GM12873 (cell line): ENCODE measurements at regions not wholly inside any gene's neighbourhood (a gene's known extent, or its start where the extent isn't known, plus 50 kb on each side); places are given as distances from the start of the nearest gene placed in this dataset.

Experiments used
- CTCF ChIP-seq: IDR thresholded peaks from 2 replicates; pipeline ENCODE4 v1.5.1; 2012; ENCODE audit warnings: low read depth, mild to moderate bottlenecking, moderate library complexity, low read length, control low read depth; ENCODE audit not compliant: insufficient read depth; ENCODE audit errors: missing control alignments

GRCh38 chr3:115224687-115225086 lies 77.6 kb upstream of the ZBTB20 start:
- TF ChIP-seq CTCF = no peak

GRCh38 chr3:115226844-115227445 lies 79.9 kb upstream of the ZBTB20 start:
- no peak for TF ChIP-seq CTCF

GRCh38 chr3:115227461-115227860 lies 80.4 kb upstream of the ZBTB20 start:
- no peak for TF ChIP-seq CTCF

GRCh38 chr3:115228266-115228665 lies 81.2 kb upstream of the ZBTB20 start:
- TF ChIP-seq CTCF = no peak

GRCh38 chr3:115232167-115232566 lies 85.1 kb upstream of the ZBTB20 start:
- no peak for TF ChIP-seq CTCF

GRCh38 chr3:115233021-115233420 lies 85.9 kb upstream of the ZBTB20 start:
- no peak for TF ChIP-seq CTCF

- TF ChIP-seq CTCF = no peak
These were observed 89.4 kb upstream of the ZBTB20 start for GRCh38 chr3:115236496-115236895.
